ENCODE measurements at regions not wholly inside any gene's neighbourhood (a gene's known extent, or its start where the extent isn't known, plus 50 kb on each side); places are given as distances from the start of the nearest gene placed in this dataset.
"Not testable (repeated sequence)": the region's sequence is repeated elsewhere in the genome, so short reads cannot be mapped to it uniquely, and the experiment has no call there.

- no peak for DNase-seq (ENCODE audit: extremely low read depth, low read depth)
Observed at GRCh38 chr6:158920311-158920905, 79.6 kb downstream of the RSPH3 start.

GRCh38 chr6:158919865-158920264 lies 80.1 kb downstream of the RSPH3 start:
- DNase-seq (ENCODE audit: extremely low read depth, low read depth), result no peak

GRCh38 chr6:158916617-158917016 lies 83.4 kb downstream of the RSPH3 start:
- DNase-seq (ENCODE audit: extremely low read depth, low read depth), result no peak

GRCh38 chr6:158914923-158915322 lies 85.1 kb downstream of the RSPH3 start:
- DNase-seq (ENCODE audit: extremely low read depth, low read depth), result no peak

- no peak for DNase-seq (ENCODE audit: extremely low read depth, low read depth)
Observed at GRCh38 chr6:158913580-158913979, 86.4 kb downstream of the RSPH3 start.

- DNase-seq (ENCODE audit: extremely low read depth, low read depth), result no peak
Observed at GRCh38 chr6:158912655-158913054, 87.3 kb downstream of the RSPH3 start.

- no peak for DNase-seq (ENCODE audit: extremely low read depth, low read depth)
Observed at GRCh38 chr6:158911746-158912480, 88.1 kb downstream of the RSPH3 start.

- no peak for DNase-seq (ENCODE audit: extremely low read depth, low read depth)
Observed at GRCh38 chr6:158910484-158911440, 89.2 kb downstream of the RSPH3 start.

- DNase-seq (ENCODE audit: extremely low read depth, low read depth), result no peak
Observed at GRCh38 chr6:158909938-158910337, 90.1 kb downstream of the RSPH3 start.

- no peak for DNase-seq (ENCODE audit: extremely low read depth, low read depth)
Observed at GRCh38 chr6:158908606-158909005, 89.4 kb upstream of the EZR start.

GRCh38 chr6:158907931-158908330 lies 88.8 kb upstream of the EZR start:
- no peak for DNase-seq (ENCODE audit: extremely low read depth, low read depth)

- DNase-seq (ENCODE audit: extremely low read depth, low read depth), result no peak
Observed at GRCh38 chr6:158906926-158907325, 87.8 kb upstream of the EZR start.

- DNase-seq (ENCODE audit: extremely low read depth, low read depth), result no peak
Observed at GRCh38 chr6:158905277-158905676, 86.1 kb upstream of the EZR start.

GRCh38 chr6:158903801-158904200 lies 84.6 kb upstream of the EZR start:
- no peak for DNase-seq (ENCODE audit: extremely low read depth, low read depth)

- DNase-seq (ENCODE audit: extremely low read depth, low read depth), result no peak
Observed at GRCh38 chr6:158900663-158901312, 81.6 kb upstream of the EZR start.

GRCh38 chr6:158897236-158897635 lies 78.1 kb upstream of the EZR start:
- no peak for DNase-seq (ENCODE audit: extremely low read depth, low read depth)

GRCh38 chr6:158895661-158896060 lies 76.5 kb upstream of the EZR start:
- DNase-seq (ENCODE audit: extremely low read depth, low read depth), result no peak

GRCh38 chr6:158894193-158894592 lies 75.0 kb upstream of the EZR start:
- DNase-seq (ENCODE audit: extremely low read depth, low read depth), result peak; percentile 42

GRCh38 chr6:158892266-158892665 lies 73.1 kb upstream of the EZR start:
- DNase-seq (ENCODE audit: extremely low read depth, low read depth), result no peak

GRCh38 chr6:158891560-158891959 lies 72.4 kb upstream of the EZR start:
- DNase-seq (ENCODE audit: extremely low read depth, low read depth), result not testable (repeated sequence)

- DNase-seq (ENCODE audit: extremely low read depth, low read depth), result not testable (repeated sequence)
Observed at GRCh38 chr6:158888171-158888570, 69.0 kb upstream of the EZR start.
